ENCODE measurements at regions not wholly inside any gene's neighbourhood (a gene's known extent, or its start where the extent isn't known, plus 50 kb on each side); places are given as distances from the start of the nearest gene placed in this dataset.

DNA sequence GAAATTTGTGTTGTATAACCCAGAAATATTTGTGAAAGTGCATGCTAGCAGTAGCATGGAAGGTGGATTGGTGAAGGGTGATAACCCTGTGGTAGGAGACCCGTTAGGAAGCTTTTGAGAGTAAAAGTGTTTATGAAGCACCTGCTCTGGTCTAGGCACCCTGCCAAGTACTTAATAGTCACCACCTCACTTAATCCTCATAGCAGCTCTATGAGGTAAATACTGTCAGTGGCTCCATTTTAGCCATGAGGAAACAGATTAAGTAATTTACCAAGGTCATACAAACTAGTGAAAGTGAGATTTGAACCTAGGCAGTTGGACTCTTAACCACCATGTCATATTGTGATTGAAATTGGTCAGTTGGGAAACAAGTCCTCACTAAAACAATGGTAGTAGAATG, 66.8 kb downstream of the TET3 start:
- Histone ChIP-seq H4K8ac (ENCODE audit: extremely low read depth, insufficient read depth, low read length) (no peak overlapping the region), H3K27ac (ENCODE audit: low read depth, low read length) (no peak overlapping the region), H3K9ac (replicated peaks in 1 of 4; ENCODE audit: extremely low read depth in 1 of 4, low read depth in 3 of 4, low read length in 3 of 4) (no peak overlapping the region), H3K4me3 (ENCODE audit: extremely low read depth in 1 of 4, insufficient read depth in 2 of 4, low read depth in 3 of 4, low read length in 4 of 4) (no peak overlapping the region), H2BK15ac (ENCODE audit: low read length) (no peak overlapping the region), H3K79me2 (ENCODE audit: control insufficient read depth in 1 of 2, insufficient read depth in 2 of 2, low read length in 2 of 2) (peaks cover 0 to 37% of the 10 kb centered on the region in 2 experiments; a peak in 2 of 4 replicates), H4K20me1 (replicated peaks in 1 of 2; ENCODE audit: control insufficient read depth in 1 of 2, insufficient read depth in 2 of 2, low read length in 2 of 2) (peaks cover 8 to 10% of the 10 kb centered on the region in 2 experiments), H4K91ac (replicated peaks; ENCODE audit: insufficient read length, low read length) (no peak overlapping the region), H2BK5ac (ENCODE audit: low read depth, low read length) (no peak overlapping the region), H3K23me2 (ENCODE audit: low read depth, low read length) (no peaks in the 10 kb centered on the region), H3K56ac (replicated peaks; ENCODE audit: insufficient read length, low read depth, low read length) (no peak overlapping the region), H3K36me3 (ENCODE audit: control insufficient read depth in 2 of 4, insufficient read depth in 4 of 4, low read length in 3 of 4) (peaks cover 0 to 6% (median 2%) of the 10 kb centered on the region in 4 experiments; a peak in 4 of 8 replicates), H2AK5ac (ENCODE audit: low read depth, low read length) (no peak overlapping the region), H4K5ac (ENCODE audit: insufficient read length, low read depth, low read length) (no peak overlapping the region), H3K4me1 (replicated peaks in 1 of 4; ENCODE audit: control insufficient read depth in 3 of 4, insufficient read depth in 4 of 4, low read length in 3 of 4) (peaks cover 0 to 2% (median 0%) of the 10 kb centered on the region in 4 experiments; a peak in 2 of 7 replicates), H3K79me1 (ENCODE audit: low read depth, low read length) (peaks cover 13% of the 10 kb centered on the region), H3K4ac (replicated peaks; ENCODE audit: insufficient read length, low read depth, low read length) (no peak overlapping the region), H3K4me2 (ENCODE audit: insufficient read depth in 1 of 2, low read depth in 2 of 2, low read length in 2 of 2) (no peak overlapping the region), H3K9me3 (ENCODE audit: insufficient read depth in 2 of 2, low read depth in 1 of 2, low read length in 1 of 2) (no peaks in the 10 kb centered on the region), H2BK120ac (replicated peaks; ENCODE audit: low read depth, low read length) (no peak overlapping the region), H3K23ac (ENCODE audit: insufficient read length) (no peak overlapping the region), H2AFZ (ENCODE audit: low read length) (no peak overlapping the region), H3K18ac (ENCODE audit: extremely low read depth, low read length) (no peak overlapping the region), H3K27me3 (replicated peaks in 1 of 4; ENCODE audit: control insufficient read depth in 3 of 4, extremely low read depth in 1 of 4, insufficient read depth in 3 of 4, low read length in 3 of 4) (no peaks in the 10 kb centered on the region), H3K14ac (ENCODE audit: insufficient read length) (no peak overlapping the region), H2BK12ac (ENCODE audit: low read depth, low read length) (no peak overlapping the region), H2BK20ac (ENCODE audit: low read length) (no peak overlapping the region)
- no peak for DNase-seq (ENCODE audit: low read depth in 1 of 2, low spot score in 2 of 2)
- CTCF ChIA-PET (ENCODE audit: partially characterized antibody): interaction anchor here (1.0 to 1.3 kb wide), 3 partner anchors 11 to 126 kb away, joined by 3 read pairs; no protein-coding TSS in a partner anchor
- POLR2A ChIA-PET (ENCODE audit: partially characterized antibody): interaction anchor here (0.7 to 1.1 kb wide), 2 partner anchors 8 to 11 kb away, joined by 3 read pairs; no protein-coding TSS in a partner anchor
- FAIRE-seq: no peak
- WGBS, 2 experiments (ENCODE audit: extremely low coverage in 1 of 2, insufficient coverage in 1 of 2, insufficient read length in 1 of 2, insufficient replicate concordance in 2 of 2, low coverage in 1 of 2, low lambda C conversion rate in 2 of 2, missing lambda C conversion rate in 1 of 2): 95% methylated on average over 1 of the region's 1 CpG; no CpG with 5 or more reads in 1 of the 2 experiments
- TF ChIP-seq POLR2A (IDR thresholded peaks at IDR 0.05; ENCODE audit: control extremely low read depth in 1 of 2, low read depth in 2 of 2, low read length in 2 of 2): no peak
- TF ChIP-seq GABPA (IDR thresholded peaks at IDR 0.05; ENCODE audit: borderline replicate concordance, insufficient read depth, low read length): no peak
- no peak for TF ChIP-seq CBX5 (IDR thresholded peaks at IDR 0.05; ENCODE audit: low read depth, low read length)
- TF ChIP-seq EGR1 (IDR thresholded peaks at IDR 0.05; ENCODE audit: borderline replicate concordance, low read depth, low read length): no peak
- TF ChIP-seq CBX8 (IDR thresholded peaks at IDR 0.05; ENCODE audit: borderline replicate concordance, low read depth, low read length): no peak
- TF ChIP-seq SRF (IDR thresholded peaks at IDR 0.05; ENCODE audit: low read depth, low read length): no peak
- TF ChIP-seq MAFK (IDR thresholded peaks at IDR 0.05; ENCODE audit: low read depth, low read length): no peak
- no peak for TF ChIP-seq KDM4A (IDR thresholded peaks at IDR 0.05; ENCODE audit: low read depth, low read length, severe bottlenecking)
- TF ChIP-seq ATF3 (IDR thresholded peaks at IDR 0.05; ENCODE audit: insufficient read depth, low read depth, low read length): no peak
- TF ChIP-seq KDM1A (IDR thresholded peaks at IDR 0.05; ENCODE audit: borderline replicate concordance, low read length): no peak
- TF ChIP-seq, protein P1, sequence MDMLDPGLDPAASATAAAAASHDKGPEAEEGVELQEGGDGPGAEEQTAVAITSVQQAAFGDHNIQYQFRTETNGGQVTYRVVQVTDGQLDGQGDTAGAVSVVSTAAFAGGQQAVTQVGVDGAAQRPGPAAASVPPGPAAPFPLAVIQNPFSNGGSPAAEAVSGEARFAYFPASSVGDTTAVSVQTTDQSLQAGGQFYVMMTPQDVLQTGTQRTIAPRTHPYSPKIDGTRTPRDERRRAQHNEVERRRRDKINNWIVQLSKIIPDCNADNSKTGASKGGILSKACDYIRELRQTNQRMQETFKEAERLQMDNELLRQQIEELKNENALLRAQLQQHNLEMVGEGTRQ (IDR thresholded peaks at IDR 0.05; ENCODE audit: low read length): no peak
- no peak for TF ChIP-seq CREB1 (IDR thresholded peaks at IDR 0.05)
- TF ChIP-seq POU5F1 (IDR thresholded peaks at IDR 0.05; ENCODE audit: low read depth, low read length): no peak
